ENCODE measurements at regions not wholly inside any gene's neighbourhood (a gene's known extent, or its start where the extent isn't known, plus 50 kb on each side); places are given as distances from the start of the nearest gene placed in this dataset.

DNA sequence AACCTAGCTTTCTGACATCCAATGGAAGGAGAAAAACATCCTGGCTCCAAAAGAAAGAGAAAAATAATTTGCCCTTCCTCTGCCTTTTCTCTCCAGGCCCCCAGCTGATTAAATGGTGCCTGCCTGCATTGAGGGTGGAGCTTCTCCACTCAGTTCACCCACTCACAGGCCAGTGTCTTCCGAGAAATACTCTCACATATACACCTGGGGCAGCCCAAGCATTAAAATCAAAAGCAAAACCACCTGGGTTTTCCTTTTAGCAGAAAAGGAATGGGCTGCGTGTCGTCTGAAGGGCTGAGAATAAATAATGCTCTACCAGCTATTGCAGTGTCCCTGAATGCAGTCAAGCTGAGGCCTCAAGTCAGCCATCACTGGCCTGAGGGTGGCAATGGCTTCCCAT is 1143.8 kb upstream of the TENM4 start:
- TF ChIP-seq ZNF384 (IDR thresholded peaks at IDR 0.05; ENCODE audit: borderline replicate concordance, low read depth, low read length) (no peak), NFYB (IDR thresholded peaks at IDR 0.05; ENCODE audit: insufficient read depth, low read depth, low read length) (no peak), EGR1 (IDR thresholded peaks at IDR 0.05; ENCODE audit: borderline replicate concordance in 1 of 2, low read depth in 2 of 2, low read length in 2 of 2) (no peak), POLR2A (IDR thresholded peaks at IDR 0.05; ENCODE audit: low read depth, low read length) (no peak), CEBPB (IDR thresholded peaks at IDR 0.05; ENCODE audit: borderline replicate concordance in 1 of 2, low read depth in 2 of 2, low read length in 2 of 2) (no peak), SPI1 (IDR thresholded peaks at IDR 0.05; ENCODE audit: borderline replicate concordance, insufficient read depth, low read depth, low read length) (no peak)
- TF ChIP-seq, protein P1, sequence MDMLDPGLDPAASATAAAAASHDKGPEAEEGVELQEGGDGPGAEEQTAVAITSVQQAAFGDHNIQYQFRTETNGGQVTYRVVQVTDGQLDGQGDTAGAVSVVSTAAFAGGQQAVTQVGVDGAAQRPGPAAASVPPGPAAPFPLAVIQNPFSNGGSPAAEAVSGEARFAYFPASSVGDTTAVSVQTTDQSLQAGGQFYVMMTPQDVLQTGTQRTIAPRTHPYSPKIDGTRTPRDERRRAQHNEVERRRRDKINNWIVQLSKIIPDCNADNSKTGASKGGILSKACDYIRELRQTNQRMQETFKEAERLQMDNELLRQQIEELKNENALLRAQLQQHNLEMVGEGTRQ (IDR thresholded peaks at IDR 0.05; ENCODE audit: borderline replicate concordance, low read depth, low read length): no peak
